ENCODE measurements at regions not wholly inside any gene's neighbourhood (a gene's known extent, or its start where the extent isn't known, plus 50 kb on each side); places are given as distances from the start of the nearest gene placed in this dataset.

DNA sequence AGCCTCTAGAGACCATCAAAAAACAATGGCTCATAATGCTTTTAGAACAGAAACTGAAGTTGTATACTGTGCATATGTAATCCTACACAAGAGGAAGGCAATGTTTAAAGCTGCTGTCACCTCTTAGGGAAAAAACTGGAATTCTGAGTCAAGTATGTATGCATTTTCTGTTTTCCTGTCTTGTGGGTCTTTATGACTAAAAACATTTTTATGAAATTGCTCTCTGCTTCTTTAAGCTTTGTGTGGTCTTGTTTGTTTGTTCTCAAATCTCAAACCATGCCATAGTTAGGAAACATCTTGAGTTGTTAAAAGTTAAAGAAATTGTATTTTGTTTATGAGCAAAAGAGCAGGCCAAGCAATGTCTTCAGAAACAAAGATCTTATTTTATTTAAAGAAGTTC is 80.9 kb upstream of the SOX2 start:
- DNase-seq: no peak
- no peak for ATAC-seq
- Histone ChIP-seq H3K27ac (no peak overlapping the region), H3K4me1 (no peaks in the 10 kb centered on the region), H3K36me3 (no peaks in the 10 kb centered on the region), H3K9me3 (no peaks in the 10 kb centered on the region), H3K4me3 (no peak overlapping the region), H3K27me3 (ENCODE audit: low read depth) (no peaks in the 10 kb centered on the region)
- intact Hi-C loops (cut with DNase I): no loop called here
- TF ChIP-seq, protein P1, sequence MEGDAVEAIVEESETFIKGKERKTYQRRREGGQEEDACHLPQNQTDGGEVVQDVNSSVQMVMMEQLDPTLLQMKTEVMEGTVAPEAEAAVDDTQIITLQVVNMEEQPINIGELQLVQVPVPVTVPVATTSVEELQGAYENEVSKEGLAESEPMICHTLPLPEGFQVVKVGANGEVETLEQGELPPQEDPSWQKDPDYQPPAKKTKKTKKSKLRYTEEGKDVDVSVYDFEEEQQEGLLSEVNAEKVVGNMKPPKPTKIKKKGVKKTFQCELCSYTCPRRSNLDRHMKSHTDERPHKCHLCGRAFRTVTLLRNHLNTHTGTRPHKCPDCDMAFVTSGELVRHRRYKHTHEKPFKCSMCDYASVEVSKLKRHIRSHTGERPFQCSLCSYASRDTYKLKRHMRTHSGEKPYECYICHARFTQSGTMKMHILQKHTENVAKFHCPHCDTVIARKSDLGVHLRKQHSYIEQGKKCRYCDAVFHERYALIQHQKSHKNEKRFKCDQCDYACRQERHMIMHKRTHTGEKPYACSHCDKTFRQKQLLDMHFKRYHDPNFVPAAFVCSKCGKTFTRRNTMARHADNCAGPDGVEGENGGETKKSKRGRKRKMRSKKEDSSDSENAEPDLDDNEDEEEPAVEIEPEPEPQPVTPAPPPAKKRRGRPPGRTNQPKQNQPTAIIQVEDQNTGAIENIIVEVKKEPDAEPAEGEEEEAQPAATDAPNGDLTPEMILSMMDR (IDR thresholded peaks at IDR 0.05): no peak

DNA sequence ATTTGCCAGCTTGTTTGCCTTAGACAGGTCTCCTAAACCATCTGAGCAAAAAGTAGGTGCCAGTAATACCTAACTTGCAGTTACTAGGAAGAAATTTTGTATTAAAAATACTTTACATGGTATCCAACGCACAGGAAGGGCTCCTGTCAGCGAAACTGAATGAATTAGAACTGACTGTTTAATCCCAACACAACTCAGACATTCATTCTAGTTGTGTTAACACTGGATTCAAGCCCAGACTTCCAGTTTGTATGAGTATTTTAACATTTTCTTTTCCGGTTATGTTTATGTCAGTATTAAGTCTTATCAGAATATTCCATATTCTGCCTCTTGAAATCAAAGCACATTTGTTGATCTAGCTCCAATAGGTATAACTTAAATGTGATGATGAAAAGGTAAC is 82.0 kb upstream of the SOX2 start:
- H3K27me3 ChIP-seq (ENCODE audit: low read depth): no peaks in the 10 kb centered on the region
- TF ChIP-seq, protein P1 (IDR thresholded peaks at IDR 0.05): no peak
- H3K36me3 ChIP-seq: no peaks in the 10 kb centered on the region
- no peak overlapping the region for H3K27ac ChIP-seq
- no peaks in the 10 kb centered on the region for H3K4me1 ChIP-seq
- H3K9me3 ChIP-seq: no peaks in the 10 kb centered on the region
- ATAC-seq (no peak), DNase-seq (no peak)
- no peak overlapping the region for H3K4me3 ChIP-seq
- intact Hi-C loops (cut with DNase I): no loop called here

DNA sequence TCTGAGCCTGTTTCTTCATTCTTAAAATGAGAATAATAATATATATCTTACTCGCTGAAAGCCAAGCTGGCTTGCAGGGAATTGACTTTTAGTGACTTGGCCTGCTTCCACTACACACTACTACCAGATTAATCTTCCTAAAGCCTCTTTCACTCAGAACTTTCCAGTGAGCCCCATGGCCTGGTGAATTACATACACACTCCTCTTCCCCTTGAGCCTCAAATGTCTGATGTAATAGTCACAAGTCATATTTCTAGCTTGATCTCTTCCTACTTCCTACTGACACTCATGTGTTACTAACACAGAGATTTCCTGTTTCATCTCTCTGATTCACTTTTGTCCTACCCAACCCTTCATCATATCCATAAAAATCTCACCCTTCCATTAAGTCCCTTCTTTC is 82.7 kb upstream of the SOX2 start:
- DNase-seq (no peak), ATAC-seq (no peak)
- H3K36me3 ChIP-seq: no peaks in the 10 kb centered on the region
- no peaks in the 10 kb centered on the region for H3K27me3 ChIP-seq (ENCODE audit: low read depth)
- no peaks in the 10 kb centered on the region for H3K9me3 ChIP-seq
- no peak overlapping the region for H3K4me3 ChIP-seq
- H3K4me1 ChIP-seq: no peaks in the 10 kb centered on the region
- intact Hi-C loops (cut with DNase I): no loop called here
- H3K27ac ChIP-seq: no peak overlapping the region
- TF ChIP-seq, protein P1 (IDR thresholded peaks at IDR 0.05): no peak

DNA sequence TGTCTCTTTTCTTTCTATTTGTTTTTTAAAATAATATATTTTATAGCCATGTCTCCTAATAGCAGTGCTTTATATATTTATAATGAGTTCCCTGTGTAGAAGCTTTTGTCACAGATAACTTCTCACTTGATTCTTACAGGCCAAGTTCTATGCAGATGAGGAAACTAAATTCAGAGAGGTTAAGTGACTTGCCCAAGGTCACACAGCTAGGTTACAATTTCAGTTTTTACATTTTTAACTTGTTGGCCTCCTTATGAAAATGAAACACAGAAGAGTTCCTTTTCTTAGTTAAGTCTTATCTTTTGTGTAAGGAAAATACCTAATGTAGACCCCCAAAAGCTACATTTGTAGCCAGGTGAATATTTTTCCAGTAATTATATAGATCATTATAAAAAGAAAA is 83.3 kb upstream of the SOX2 start:
- H3K27me3 ChIP-seq (ENCODE audit: low read depth): no peaks in the 10 kb centered on the region
- intact Hi-C loops (cut with DNase I): no loop called here

DNA sequence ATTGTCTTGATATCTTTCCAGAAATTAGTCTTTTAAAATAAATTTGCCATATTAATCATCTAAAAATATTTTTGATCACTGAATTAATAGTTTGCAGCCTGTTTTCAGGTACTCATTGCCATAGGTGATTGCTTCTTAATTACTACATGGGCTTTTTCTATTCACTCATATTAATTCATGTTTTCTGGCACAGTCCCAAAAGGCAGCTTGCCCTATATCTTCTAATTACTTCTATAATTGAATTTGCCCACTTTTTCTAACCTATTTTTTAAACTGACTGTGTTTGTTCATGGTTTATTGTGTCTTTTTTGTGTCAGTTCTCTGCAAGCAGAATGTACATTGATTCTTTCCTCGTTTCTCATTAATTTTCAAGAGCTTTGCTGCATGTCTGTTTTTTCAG is 85.7 kb upstream of the SOX2 start:
- no peaks in the 10 kb centered on the region for H3K4me1 ChIP-seq
- H3K36me3 ChIP-seq: no peaks in the 10 kb centered on the region
- intact Hi-C loops (cut with DNase I): no loop called here
- ATAC-seq (no peak), DNase-seq (no peak)
- TF ChIP-seq, protein P1 (IDR thresholded peaks at IDR 0.05): no peak
- no peak overlapping the region for H3K27ac ChIP-seq
- H3K4me3 ChIP-seq: no peak overlapping the region
- H3K9me3 ChIP-seq: no peaks in the 10 kb centered on the region
- H3K27me3 ChIP-seq (ENCODE audit: low read depth): no peaks in the 10 kb centered on the region

More for the DNA sequence above, 83.3 kb upstream of the SOX2 start:
- ATAC-seq: no peak
- H3K9me3 ChIP-seq: no peaks in the 10 kb centered on the region
- no peak overlapping the region for H3K27ac ChIP-seq
- no peak overlapping the region for H3K4me3 ChIP-seq
- H3K36me3 ChIP-seq: no peaks in the 10 kb centered on the region
- TF ChIP-seq, protein P1 (IDR thresholded peaks at IDR 0.05): no peak
- no peak for DNase-seq
- no peaks in the 10 kb centered on the region for H3K4me1 ChIP-seq
